Spleen (tissue), 7 donors: ENCODE measurements at regions not wholly inside any gene's neighbourhood (a gene's known extent, or its start where the extent isn't known, plus 50 kb on each side); places are given as distances from the start of the nearest gene placed in this dataset.

ENCODE experiments used
- POLR2A ChIP-seq, 3 donors: fragments of 450-650 bp; IDR thresholded peaks; one replicate each; pipeline ENCODE4 v1.5.1; 2017; ENCODE audit warnings: antibody characterized with exemption in 3 of 3, mild to moderate bottlenecking in 1 of 3
- POLR2AphosphoS5 ChIP-seq, 3 donors: sonication (generic); formaldehyde crosslinking; IDR thresholded peaks; one replicate each; pipeline ENCODE4 v1.5.1; 2017; ENCODE audit warnings: antibody characterized with exemption in 3 of 3
- TF ChIP-seq, protein P1 (sequence below), 11 experiments: fragments of 200-600 bp in 7 of 11; fragments of 450-650 bp in 4 of 11; sonication (generic) in 4 of 11; IDR thresholded peaks in 8 of 11; conservative IDR thresholded peaks in 3 of 11; 1 replicate in 7 of 11; 2 replicates in 4 of 11; pipeline versions ENCODE4 v1.4.0 to v1.8.0; 2016 to 2021; ENCODE audit warnings: antibody characterized with exemption in 11 of 11, inconsistent platforms in 4 of 11, mild to moderate bottlenecking in 1 of 11
- donor health status: DM: no; HTN: no; CAD: no; lungs with moderate emphysema.
- donor health status: DM: no; HTN: no; CAD: no.
- donor health status: DM: no; HTN: no; CAD: no.

GRCh38 chr7:46664453-46664852 lies 743.4 kb upstream of the IGFBP3 start:
- no peak for TF ChIP-seq POLR2A (IDR thresholded peaks at IDR 0.05)
- TF ChIP-seq, protein P1, sequence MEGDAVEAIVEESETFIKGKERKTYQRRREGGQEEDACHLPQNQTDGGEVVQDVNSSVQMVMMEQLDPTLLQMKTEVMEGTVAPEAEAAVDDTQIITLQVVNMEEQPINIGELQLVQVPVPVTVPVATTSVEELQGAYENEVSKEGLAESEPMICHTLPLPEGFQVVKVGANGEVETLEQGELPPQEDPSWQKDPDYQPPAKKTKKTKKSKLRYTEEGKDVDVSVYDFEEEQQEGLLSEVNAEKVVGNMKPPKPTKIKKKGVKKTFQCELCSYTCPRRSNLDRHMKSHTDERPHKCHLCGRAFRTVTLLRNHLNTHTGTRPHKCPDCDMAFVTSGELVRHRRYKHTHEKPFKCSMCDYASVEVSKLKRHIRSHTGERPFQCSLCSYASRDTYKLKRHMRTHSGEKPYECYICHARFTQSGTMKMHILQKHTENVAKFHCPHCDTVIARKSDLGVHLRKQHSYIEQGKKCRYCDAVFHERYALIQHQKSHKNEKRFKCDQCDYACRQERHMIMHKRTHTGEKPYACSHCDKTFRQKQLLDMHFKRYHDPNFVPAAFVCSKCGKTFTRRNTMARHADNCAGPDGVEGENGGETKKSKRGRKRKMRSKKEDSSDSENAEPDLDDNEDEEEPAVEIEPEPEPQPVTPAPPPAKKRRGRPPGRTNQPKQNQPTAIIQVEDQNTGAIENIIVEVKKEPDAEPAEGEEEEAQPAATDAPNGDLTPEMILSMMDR (IDR thresholded peaks at IDR 0.05 in 8 of 11, conservative IDR thresholded peaks at IDR 0.05 in 3 of 11): no peak
- no peak for TF ChIP-seq POLR2AphosphoS5 (IDR thresholded peaks at IDR 0.05)
